Lower leg skin (tissue), 3 donors: ENCODE measurements at regions not wholly inside any gene's neighbourhood (a gene's known extent, or its start where the extent isn't known, plus 50 kb on each side); places are given as distances from the start of the nearest gene placed in this dataset.

ENCODE experiments used
- CTCF ChIP-seq, 3 donors: fragments of 450-650 bp; IDR thresholded peaks; one replicate each; pipeline ENCODE4 v1.5.1; 2016; ENCODE audit warnings: antibody characterized with exemption in 3 of 3, mild to moderate bottlenecking in 3 of 3, moderate library complexity in 2 of 3
- POLR2A ChIP-seq, 2 donors: fragments of 450-650 bp; IDR thresholded peaks; one replicate each; pipeline ENCODE4 v1.6.1; 2016 to 2017; ENCODE audit warnings: antibody characterized with exemption in 2 of 2, mild to moderate bottlenecking in 1 of 2, moderate library complexity in 1 of 2

- TF ChIP-seq POLR2A (IDR thresholded peaks at IDR 0.05) (no peak), CTCF (IDR thresholded peaks at IDR 0.05) (no peak)
Observed at GRCh38 chr13:29909975-29910674, 59.7 kb upstream of the UBL3 start.
